ENCODE measurements at regions not wholly inside any gene's neighbourhood (a gene's known extent, or its start where the extent isn't known, plus 50 kb on each side); places are given as distances from the start of the nearest gene placed in this dataset.
"Not testable (repeated sequence)": the region's sequence is repeated elsewhere in the genome, so short reads cannot be mapped to it uniquely, and the experiment has no call there.

DNA sequence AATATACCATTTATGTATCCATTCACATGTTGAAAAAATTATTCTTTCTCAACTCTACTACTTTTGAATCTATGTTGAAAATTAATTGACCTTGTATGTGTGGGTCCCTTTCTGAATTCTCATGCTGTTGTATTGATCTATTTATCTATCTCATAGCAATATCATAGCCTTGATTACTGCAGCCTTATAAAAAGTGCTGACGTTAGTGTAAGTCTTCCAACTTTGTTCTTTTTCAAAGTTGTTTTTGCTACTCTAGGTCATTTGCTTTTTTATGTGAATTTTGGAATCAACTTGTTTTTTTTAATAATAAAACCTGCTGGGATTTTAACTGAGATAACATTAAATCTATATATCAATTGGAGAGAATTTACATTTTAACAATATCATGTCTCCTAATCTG is 52.2 kb upstream of the PAX3 start:
- no peak for DNase-seq

DNA sequence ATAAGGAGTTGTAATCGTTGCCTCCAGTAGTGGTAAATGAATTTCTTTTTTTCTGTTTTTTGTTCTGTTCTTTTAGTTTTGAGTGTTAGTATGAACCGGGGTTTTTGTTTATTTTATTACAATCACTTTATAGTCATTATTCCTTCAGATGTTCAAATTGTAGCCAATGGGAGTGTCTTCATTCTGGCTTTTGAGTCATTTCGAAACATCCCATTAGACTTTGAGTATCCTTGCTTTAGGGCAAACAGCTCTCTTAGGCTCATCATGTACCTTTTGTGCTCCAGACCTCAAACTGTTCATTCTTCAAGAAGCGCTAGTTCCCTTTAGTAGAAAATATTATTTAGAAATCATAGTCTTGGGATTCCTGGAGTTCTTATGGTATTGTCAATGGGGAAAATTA is 54.2 kb upstream of the PAX3 start:
- no peak for DNase-seq

GRCh38 chr2:222353993-222354392 is 55.2 kb upstream of the PAX3 start:
- no peak for DNase-seq

DNA sequence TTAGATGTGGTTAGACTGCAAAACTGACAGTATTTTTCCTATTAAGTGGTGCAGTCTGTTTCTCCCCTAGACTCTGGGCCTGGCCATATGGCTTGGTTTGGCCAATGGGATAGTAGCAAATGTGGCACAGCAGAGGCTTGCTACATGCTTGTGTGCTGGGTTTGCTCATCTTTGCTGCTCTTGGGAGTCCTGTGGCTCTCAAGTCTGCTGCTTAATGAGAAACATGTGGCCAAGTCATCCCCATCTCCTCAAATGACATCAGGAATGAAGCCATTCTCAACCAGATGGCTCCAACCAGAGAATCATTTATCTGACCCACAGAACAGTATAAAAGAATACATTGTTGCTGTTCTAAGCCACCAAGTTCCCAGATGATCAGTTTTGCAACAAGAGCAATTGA is 57.1 kb upstream of the PAX3 start:
- no peak for DNase-seq

- DNase-seq = no peak
These were observed 59.1 kb upstream of the PAX3 start for GRCh38 chr2:222357930-222358329.

GRCh38 chr2:222358876-222359275 is 60.1 kb upstream of the PAX3 start:
- DNase-seq = no peak

GRCh38 chr2:222360146-222360545 is 61.3 kb upstream of the PAX3 start:
- no peak for DNase-seq

DNA sequence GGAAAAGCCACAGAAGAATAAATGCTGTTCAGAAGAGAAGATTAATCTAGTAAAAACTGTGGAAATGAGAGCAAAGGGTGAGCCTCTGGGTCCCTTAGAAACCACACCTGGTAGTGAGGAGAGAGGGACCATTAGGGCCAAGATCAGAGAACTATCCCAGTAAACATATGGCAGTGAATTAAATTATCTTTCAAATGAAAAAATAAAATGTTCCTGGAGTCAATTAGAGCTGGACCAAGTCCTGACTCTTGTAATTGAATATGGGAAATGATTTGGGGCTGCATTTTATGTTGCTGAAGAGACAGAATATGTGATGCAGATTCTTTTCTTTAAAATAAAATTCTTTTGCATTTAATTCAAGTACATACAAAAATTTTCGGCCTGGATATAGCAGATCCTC is 62.2 kb upstream of the PAX3 start:
- DNase-seq = no peak

- DNase-seq = no peak
These were observed 62.6 kb upstream of the SGPP2 start for GRCh38 chr2:222361787-222362186.

- DNase-seq = no peak
These were observed 62.0 kb upstream of the SGPP2 start for GRCh38 chr2:222362336-222362735.

DNA sequence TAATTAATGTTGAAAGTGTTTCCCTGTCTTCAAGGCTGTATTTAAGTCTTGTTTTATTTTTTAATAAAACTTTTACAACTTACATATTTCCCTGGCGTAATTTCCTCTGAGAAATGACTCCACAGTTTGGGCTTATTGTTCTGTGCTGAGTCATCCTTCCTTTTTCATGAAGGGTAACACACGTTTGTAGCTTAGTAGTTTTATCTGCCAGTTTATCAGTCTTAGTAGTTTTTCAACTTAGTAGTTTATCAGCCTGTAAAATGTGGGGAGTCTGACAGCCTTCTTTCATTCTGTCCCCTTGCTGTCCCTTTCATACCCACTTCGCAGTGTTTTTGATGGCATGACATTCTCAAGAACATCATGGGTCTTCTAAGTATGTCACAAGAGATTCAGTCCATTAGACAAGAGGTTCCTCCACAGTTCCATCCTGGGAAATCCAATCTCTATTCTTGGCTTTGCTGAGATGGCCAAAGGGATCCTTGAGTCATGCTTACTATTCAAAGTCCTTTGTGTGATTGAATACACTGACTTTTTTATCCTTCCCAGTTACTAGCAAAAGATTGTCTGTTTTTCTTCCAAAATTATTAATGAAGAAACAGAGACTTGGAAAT is 60.0 kb upstream of the SGPP2 start:
- DNase-seq = peak; percentile 78

GRCh38 chr2:222368280-222368679 is 56.1 kb upstream of the SGPP2 start:
- not testable (repeated sequence) for DNase-seq

DNA sequence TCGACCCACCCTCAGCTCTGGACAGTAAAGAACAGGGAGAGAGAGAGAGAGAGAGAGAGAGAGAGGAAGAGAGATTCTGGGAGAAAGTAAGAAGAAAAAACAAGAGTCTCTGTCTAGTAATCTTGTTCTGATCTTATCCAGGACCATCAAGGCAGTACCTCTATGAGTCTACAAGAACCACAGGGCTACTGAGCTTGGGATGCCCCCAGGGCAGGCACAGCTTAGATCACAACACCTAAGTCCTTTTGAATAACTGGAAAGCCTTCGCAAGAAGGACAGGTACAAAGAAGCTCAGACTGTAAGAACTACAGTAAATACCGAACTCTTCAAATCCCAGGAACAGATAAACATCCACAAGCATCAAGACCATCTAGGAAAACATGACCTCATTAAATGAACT is 51.4 kb upstream of the SGPP2 start:
- no peak for DNase-seq

Data from OCI-M1 (cell line).